ENCODE measurements at regions not wholly inside any gene's neighbourhood (a gene's known extent, or its start where the extent isn't known, plus 50 kb on each side); places are given as distances from the start of the nearest gene placed in this dataset.
A peak's percentile ranks its signal among the peaks of the same experiment; 100 is the strongest.

- no peak overlapping the region for H3K27ac ChIP-seq (ENCODE audit: low read length)
- H3F3A ChIP-seq (ENCODE audit: low read length, unreplicated experiment), result peaks cover 2% of the 10 kb centered on the region
- ChIA-PET POLR2A (ENCODE audit: unreplicated experiment) (no interaction called here), CTCF (no interaction called here)
- H3K79me2 ChIP-seq (ENCODE audit: low read length), result no peaks in the 10 kb centered on the region
- DNase-seq, result no peak
- no peaks in the 10 kb centered on the region for H3K9me3 ChIP-seq (ENCODE audit: low read length)
- no peak overlapping the region for H3K4me3 ChIP-seq (ENCODE audit: low read length)
- H3K4me1 ChIP-seq (ENCODE audit: insufficient read depth, low read length), result peaks cover 18% of the 10 kb centered on the region
- H4K20me1 ChIP-seq (ENCODE audit: low read length), result no peaks in the 10 kb centered on the region
- no peak overlapping the region for H2AFZ ChIP-seq (ENCODE audit: low read length)
- H3K4me2 ChIP-seq (ENCODE audit: low read length), result no peak overlapping the region
- no peaks in the 10 kb centered on the region for H3K27me3 ChIP-seq (ENCODE audit: low read length)
- no peak for ATAC-seq
- H3K36me3 ChIP-seq (ENCODE audit: low read depth, low read length), result no peaks in the 10 kb centered on the region
- no peaks in the 10 kb centered on the region for H3K9me2 ChIP-seq (replicated peaks; ENCODE audit: low read length)
- no TSS peak for BruUV-seq (replicated peaks)
- intact Hi-C loops (cut with micrococcal nuclease), result no loop called here
- no peak overlapping the region for H3K9ac ChIP-seq (ENCODE audit: low read length)
- TF ChIP-seq EZH2phosphoT487 (IDR thresholded peaks at IDR 0.05; ENCODE audit: borderline replicate concordance, low read length) (no peak), EZH2 (IDR thresholded peaks at IDR 0.05; ENCODE audit: low read length, unreplicated experiment) (no peak)
Measured at GRCh38 chr2:215716956-215717355, 281.1 kb upstream of the FN1 start.

GRCh38 chr2:215712871-215713790 lies 277.3 kb upstream of the FN1 start:
- H3K27ac ChIP-seq (ENCODE audit: low read length), result peak overlapping the region; percentile 68
- H2AFZ ChIP-seq (ENCODE audit: low read length), result no peak overlapping the region
- H3K9me3 ChIP-seq (ENCODE audit: low read length), result no peaks in the 10 kb centered on the region
- CTCF ChIA-PET, result no interaction called here
- peak; percentile 49 for DNase-seq
- H3K36me3 ChIP-seq (ENCODE audit: low read depth, low read length), result no peaks in the 10 kb centered on the region
- H3K79me2 ChIP-seq (ENCODE audit: low read length), result no peaks in the 10 kb centered on the region
- TF ChIP-seq EZH2 (IDR thresholded peaks at IDR 0.05; ENCODE audit: low read length, unreplicated experiment) (no peak), EZH2phosphoT487 (IDR thresholded peaks at IDR 0.05; ENCODE audit: borderline replicate concordance, low read length) (no peak), CTCF (conservative IDR thresholded peaks at IDR 0.05; ENCODE audit: low read depth, low read length) (no peak)
- H3K4me3 ChIP-seq (ENCODE audit: low read length), result no peak overlapping the region
- no peaks in the 10 kb centered on the region for H4K20me1 ChIP-seq (ENCODE audit: low read length)
- POLR2A ChIA-PET (ENCODE audit: unreplicated experiment), result no interaction called here
- H3K9ac ChIP-seq (ENCODE audit: low read length), result no peak overlapping the region
- no peaks in the 10 kb centered on the region for H3K9me2 ChIP-seq (replicated peaks; ENCODE audit: low read length)
- no peaks in the 10 kb centered on the region for H3K27me3 ChIP-seq (ENCODE audit: low read length)
- no TSS peak for BruUV-seq (replicated peaks)
- peak overlapping the region; percentile 56 for H3K4me2 ChIP-seq (ENCODE audit: low read length)
- intact Hi-C loops (cut with micrococcal nuclease), result loop anchor here (5.0 kb wide), 1 partner anchor 176 kb away; no protein-coding TSS in a partner anchor
- peaks cover 36% of the 10 kb centered on the region for H3K4me1 ChIP-seq (ENCODE audit: insufficient read depth, low read length)
- no peak for ATAC-seq
- H3F3A ChIP-seq (ENCODE audit: low read length, unreplicated experiment), result peaks cover 12% of the 10 kb centered on the region

- H3K9me3 ChIP-seq (ENCODE audit: low read length), result no peaks in the 10 kb centered on the region
- no peak overlapping the region for H2AFZ ChIP-seq (ENCODE audit: low read length)
- H3K36me3 ChIP-seq (ENCODE audit: low read depth, low read length), result no peaks in the 10 kb centered on the region
- intact Hi-C loops (cut with micrococcal nuclease), result loop anchor here (5.0 kb wide), 1 partner anchor 175 kb away; no protein-coding TSS in a partner anchor
- H4K20me1 ChIP-seq (ENCODE audit: low read length), result no peaks in the 10 kb centered on the region
- no peaks in the 10 kb centered on the region for H3K27me3 ChIP-seq (ENCODE audit: low read length)
- no TSS peak for BruUV-seq (replicated peaks)
- ChIA-PET POLR2A (ENCODE audit: unreplicated experiment) (no interaction called here), CTCF (no interaction called here)
- H3K4me2 ChIP-seq (ENCODE audit: low read length), result peak overlapping the region; percentile 56
- TF ChIP-seq EZH2 (IDR thresholded peaks at IDR 0.05; ENCODE audit: low read length, unreplicated experiment) (no peak), EZH2phosphoT487 (IDR thresholded peaks at IDR 0.05; ENCODE audit: borderline replicate concordance, low read length) (no peak), CTCF (conservative IDR thresholded peaks at IDR 0.05; ENCODE audit: low read depth, low read length) (no peak)
- H3F3A ChIP-seq (ENCODE audit: low read length, unreplicated experiment), result peaks cover 12% of the 10 kb centered on the region
- no peaks in the 10 kb centered on the region for H3K9me2 ChIP-seq (replicated peaks; ENCODE audit: low read length)
- peak overlapping the region; percentile 20 for H3K9ac ChIP-seq (ENCODE audit: low read length)
- peak overlapping the region; percentile 68 for H3K27ac ChIP-seq (ENCODE audit: low read length)
- peaks cover 40% of the 10 kb centered on the region for H3K4me1 ChIP-seq (ENCODE audit: insufficient read depth, low read length)
- no peak for ATAC-seq
- H3K4me3 ChIP-seq (ENCODE audit: low read length), result no peak overlapping the region
- no peak for DNase-seq
- H3K79me2 ChIP-seq (ENCODE audit: low read length), result no peaks in the 10 kb centered on the region
Measured at GRCh38 chr2:215712219-215712868, 276.5 kb upstream of the FN1 start.
